AG10803 (cell line): ENCODE measurements at regions not wholly inside any gene's neighbourhood (a gene's known extent, or its start where the extent isn't known, plus 50 kb on each side); places are given as distances from the start of the nearest gene placed in this dataset.

Source experiments
- DNase-seq: peaks from one replicate; pipeline ENCODE4 v3.0.0; 2010; ENCODE audit warnings: low read depth
- H3K4me3 ChIP-seq: 2 replicates; pipeline ENCODE4 v1.5.1; 2011; ENCODE audit warnings: mild to moderate bottlenecking, low read length, control low read depth
- CTCF ChIP-seq: conservative IDR thresholded peaks from 2 replicates; pipeline ENCODE4 v1.5.1; 2011; ENCODE audit warnings: mild to moderate bottlenecking, low read length, control low read depth, inconsistent platforms

GRCh38 chr6:102582569-102582968 is 1189.1 kb downstream of the GRIK2 start:
- DNase-seq: no peak
- no peak overlapping the region for H3K4me3 ChIP-seq
- no peak for TF ChIP-seq CTCF

- DNase-seq: no peak
- no peak overlapping the region for H3K4me3 ChIP-seq
- no peak for TF ChIP-seq CTCF
Measured at GRCh38 chr6:102581378-102582124, 1188.0 kb downstream of the GRIK2 start.

DNA sequence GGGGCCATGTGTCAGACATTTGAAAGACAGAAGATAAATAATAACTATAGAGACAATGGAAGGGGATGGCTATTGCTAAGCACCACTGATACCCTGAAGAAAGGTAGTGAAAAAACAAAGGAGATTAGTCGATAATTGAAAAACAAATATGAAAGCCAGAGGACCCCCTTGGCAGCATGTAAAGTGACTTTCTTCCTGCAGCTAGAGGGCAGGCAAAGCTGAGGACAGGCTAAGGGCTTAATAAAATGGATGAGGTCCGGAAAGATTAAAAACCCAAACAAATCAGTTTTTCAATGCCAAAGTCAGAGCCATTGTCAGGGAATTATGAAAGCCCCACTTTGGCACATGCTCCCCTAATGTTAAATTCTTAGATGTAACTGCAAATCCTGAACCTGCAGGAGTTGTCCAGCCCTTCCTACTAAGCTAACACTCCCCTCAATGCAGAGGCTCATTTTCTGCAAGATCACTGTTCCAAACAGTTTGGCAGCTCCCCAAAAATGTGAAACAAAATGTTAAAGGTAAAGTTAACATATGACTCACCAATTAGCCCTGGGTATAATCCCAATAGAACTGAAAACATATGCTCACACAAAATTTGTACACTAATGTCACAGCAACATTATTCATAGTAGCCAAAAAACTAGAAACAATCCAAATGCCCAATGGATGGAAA is 1177.9 kb downstream of the GRIK2 start:
- no peak for TF ChIP-seq CTCF
- DNase-seq: no peak
- no peak overlapping the region for H3K4me3 ChIP-seq

GRCh38 chr6:102562713-102563112 is 1169.2 kb downstream of the GRIK2 start:
- DNase-seq: no peak
- TF ChIP-seq CTCF: no peak

DNA sequence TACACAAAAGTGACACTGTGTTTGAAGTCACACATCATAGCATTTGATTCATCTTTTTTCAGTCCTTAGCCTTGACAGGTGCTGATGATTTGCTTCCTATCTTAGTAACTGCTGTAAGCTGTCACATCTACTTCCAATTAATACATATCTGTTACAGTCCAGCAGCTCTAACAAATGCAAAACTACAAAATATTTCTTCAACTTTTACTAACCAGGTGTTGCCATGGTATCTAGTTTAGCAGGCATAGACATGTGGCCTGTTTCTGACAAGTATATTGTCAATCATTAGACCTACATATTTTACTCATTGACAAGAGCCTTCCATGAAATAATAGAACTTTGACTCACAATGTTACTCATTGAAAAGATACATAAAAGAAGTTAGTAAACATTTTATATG is 1159.7 kb downstream of the GRIK2 start:
- H3K4me3 ChIP-seq: no peak overlapping the region
- no peak for TF ChIP-seq CTCF

More at GRCh38 chr6:102562713-102563112, 1169.2 kb downstream of the GRIK2 start:
- no peak overlapping the region for H3K4me3 ChIP-seq

GRCh38 chr6:102549221-102549874 is 1155.8 kb downstream of the GRIK2 start:
- TF ChIP-seq CTCF: no peak
- no peak overlapping the region for H3K4me3 ChIP-seq
- no peak for DNase-seq

More for the DNA sequence above, 1159.7 kb downstream of the GRIK2 start:
- DNase-seq: no peak

DNA sequence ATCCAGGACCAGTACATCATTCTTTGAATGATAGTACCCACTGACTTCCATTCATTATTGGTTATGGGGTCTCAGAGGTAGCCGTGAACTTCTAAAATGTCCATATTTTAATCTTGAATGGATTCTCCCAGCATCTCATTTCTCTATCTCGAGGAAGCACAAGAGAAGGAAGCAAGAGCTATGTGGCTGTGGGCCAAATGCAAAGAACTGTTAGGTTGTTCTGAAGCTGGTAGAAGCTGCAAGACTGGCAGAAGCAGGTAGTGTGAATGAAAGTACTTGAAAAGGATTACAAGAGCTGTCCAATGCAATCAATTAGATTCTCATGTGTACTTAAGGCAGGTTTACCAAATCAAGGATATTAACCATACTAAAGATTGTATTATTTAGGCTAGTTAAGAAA is 1131.8 kb downstream of the GRIK2 start:
- DNase-seq: no peak
- H3K4me3 ChIP-seq: no peak overlapping the region
- TF ChIP-seq CTCF: no peak
